ENCODE measurements at regions not wholly inside any gene's neighbourhood (a gene's known extent, or its start where the extent isn't known, plus 50 kb on each side); places are given as distances from the start of the nearest gene placed in this dataset.

GRCh38 chr16:64846966-64847365 lies 274.9 kb downstream of the CDH11 start:
- Mint-ChIP-seq H3K27ac (no peak overlapping the region), H3K9me3 (peaks cover 3 to 43% (median 12%) of the 10 kb centered on the region in 5 donors), H3K27me3 (no peaks in the 10 kb centered on the region), H3K4me1 (no peaks in the 10 kb centered on the region), H3K36me3 (no peaks in the 10 kb centered on the region), H3K4me3 (no peak overlapping the region)
- ChIA-PET POLR2A (no interaction called here), CTCF (no interaction called here)
- Histone ChIP-seq H3K36me3 (ENCODE audit: insufficient read depth, low read length) (no peaks in the 10 kb centered on the region), H3K27me3 (ENCODE audit: insufficient read depth, low read length, poor library complexity, severe bottlenecking) (no peaks in the 10 kb centered on the region), H3K4me1 (ENCODE audit: insufficient read depth, low read length) (no peaks in the 10 kb centered on the region), H3K27ac (ENCODE audit: low read depth, low read length) (no peak overlapping the region), H3K9me3 (ENCODE audit: low read length) (no peaks in the 10 kb centered on the region), H3K4me3 (ENCODE audit: low read length) (no peak overlapping the region)
- no peak for DNase-seq

DNA sequence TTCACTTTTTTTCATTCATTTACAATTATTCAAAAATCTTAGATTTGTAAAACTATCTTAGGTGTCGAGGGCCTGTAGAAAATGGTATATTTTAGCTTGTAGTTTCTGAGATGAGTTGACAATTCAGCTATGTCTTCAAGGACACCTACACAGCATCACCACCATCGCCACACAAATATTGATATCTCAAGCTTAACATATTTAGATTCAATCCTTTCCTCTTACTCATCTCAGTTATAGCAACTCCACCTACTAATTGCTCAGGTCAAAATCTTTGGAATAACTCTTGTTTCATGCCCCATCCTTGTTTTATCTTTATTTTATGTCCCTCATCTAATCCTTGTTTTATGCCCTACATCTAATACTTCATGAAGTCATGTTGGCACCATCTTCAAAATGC lies 276.8 kb downstream of the CDH11 start:
- Histone ChIP-seq H3K36me3 (ENCODE audit: insufficient read depth, low read length) (no peaks in the 10 kb centered on the region), H3K4me1 (ENCODE audit: insufficient read depth, low read length) (no peaks in the 10 kb centered on the region), H3K4me3 (ENCODE audit: low read length) (no peak overlapping the region), H3K27me3 (ENCODE audit: insufficient read depth, low read length, poor library complexity, severe bottlenecking) (no peaks in the 10 kb centered on the region), H3K27ac (ENCODE audit: low read depth, low read length) (no peak overlapping the region), H3K9me3 (ENCODE audit: low read length) (no peaks in the 10 kb centered on the region)
- H3K4me3 Mint-ChIP-seq = no peak overlapping the region
- no peak for DNase-seq
- ChIA-PET CTCF (no interaction called here), POLR2A (no interaction called here)
- H3K27me3 Mint-ChIP-seq = no peaks in the 10 kb centered on the region
- no peaks in the 10 kb centered on the region for H3K36me3 Mint-ChIP-seq
- H3K9me3 Mint-ChIP-seq = peaks cover 9 to 41% (median 19%) of the 10 kb centered on the region in 5 donors
- H3K27ac Mint-ChIP-seq = no peak overlapping the region
- no peaks in the 10 kb centered on the region for H3K4me1 Mint-ChIP-seq

- no peak overlapping the region for H3K27ac Mint-ChIP-seq
- H3K4me3 Mint-ChIP-seq = no peak overlapping the region
- CTCF ChIA-PET = no interaction called here
These were observed 280.4 kb downstream of the CDH11 start for GRCh38 chr16:64841482-64841881.

GRCh38 chr16:64841071-64841470 lies 280.8 kb downstream of the CDH11 start:
- H3K27ac ChIP-seq (ENCODE audit: low read depth, low read length) = no peak overlapping the region
- H3K9me3 ChIP-seq (ENCODE audit: low read length) = no peaks in the 10 kb centered on the region
- H3K9me3 Mint-ChIP-seq = peaks cover 7 to 44% (median 19%) of the 10 kb centered on the region in 5 donors
- no peaks in the 10 kb centered on the region for H3K27me3 Mint-ChIP-seq
- no peak overlapping the region for H3K27ac Mint-ChIP-seq
- DNase-seq = no peak
- no peaks in the 10 kb centered on the region for H3K4me1 Mint-ChIP-seq
- H3K4me3 Mint-ChIP-seq = no peak overlapping the region
- H3K4me1 ChIP-seq (ENCODE audit: insufficient read depth, low read length) = no peaks in the 10 kb centered on the region
- H3K36me3 ChIP-seq (ENCODE audit: insufficient read depth, low read length) = no peaks in the 10 kb centered on the region
- POLR2A ChIA-PET = no interaction called here
- no peak overlapping the region for H3K4me3 ChIP-seq (ENCODE audit: low read length)
- no peaks in the 10 kb centered on the region for H3K36me3 Mint-ChIP-seq
- CTCF ChIA-PET = no interaction called here
- no peaks in the 10 kb centered on the region for H3K27me3 ChIP-seq (ENCODE audit: insufficient read depth, low read length, poor library complexity, severe bottlenecking)

More at GRCh38 chr16:64841482-64841881, 280.4 kb downstream of the CDH11 start:
- POLR2A ChIA-PET = no interaction called here
- H3K4me1 ChIP-seq (ENCODE audit: insufficient read depth, low read length) = no peaks in the 10 kb centered on the region
- Mint-ChIP-seq H3K4me1 (no peaks in the 10 kb centered on the region), H3K36me3 (no peaks in the 10 kb centered on the region), H3K27me3 (no peaks in the 10 kb centered on the region), H3K9me3 (peaks cover 7 to 44% (median 17%) of the 10 kb centered on the region in 5 donors)
- DNase-seq = no peak
- no peaks in the 10 kb centered on the region for H3K9me3 ChIP-seq (ENCODE audit: low read length)
- H3K27ac ChIP-seq (ENCODE audit: low read depth, low read length) = no peak overlapping the region
- no peaks in the 10 kb centered on the region for H3K36me3 ChIP-seq (ENCODE audit: insufficient read depth, low read length)
- H3K27me3 ChIP-seq (ENCODE audit: insufficient read depth, low read length, poor library complexity, severe bottlenecking) = no peaks in the 10 kb centered on the region
- H3K4me3 ChIP-seq (ENCODE audit: low read length) = no peak overlapping the region

- no peak overlapping the region for H3K4me3 ChIP-seq (ENCODE audit: low read length)
- no peaks in the 10 kb centered on the region for H3K4me1 Mint-ChIP-seq
- DNase-seq = no peak
- H3K27me3 Mint-ChIP-seq = no peaks in the 10 kb centered on the region
- H3K27ac ChIP-seq (ENCODE audit: low read depth, low read length) = no peak overlapping the region
- no peaks in the 10 kb centered on the region for H3K36me3 Mint-ChIP-seq
- H3K9me3 Mint-ChIP-seq = peaks cover 6 to 37% (median 15%) of the 10 kb centered on the region in 5 donors
- H3K36me3 ChIP-seq (ENCODE audit: insufficient read depth, low read length) = no peaks in the 10 kb centered on the region
- H3K4me3 Mint-ChIP-seq = no peak overlapping the region
- ChIA-PET CTCF (no interaction called here), POLR2A (no interaction called here)
- no peaks in the 10 kb centered on the region for H3K4me1 ChIP-seq (ENCODE audit: insufficient read depth, low read length)
- H3K27ac Mint-ChIP-seq = no peak overlapping the region
- no peaks in the 10 kb centered on the region for H3K9me3 ChIP-seq (ENCODE audit: low read length)
- no peaks in the 10 kb centered on the region for H3K27me3 ChIP-seq (ENCODE audit: insufficient read depth, low read length, poor library complexity, severe bottlenecking)
These were observed 291.2 kb downstream of the CDH11 start for GRCh38 chr16:64830653-64831052.

DNA sequence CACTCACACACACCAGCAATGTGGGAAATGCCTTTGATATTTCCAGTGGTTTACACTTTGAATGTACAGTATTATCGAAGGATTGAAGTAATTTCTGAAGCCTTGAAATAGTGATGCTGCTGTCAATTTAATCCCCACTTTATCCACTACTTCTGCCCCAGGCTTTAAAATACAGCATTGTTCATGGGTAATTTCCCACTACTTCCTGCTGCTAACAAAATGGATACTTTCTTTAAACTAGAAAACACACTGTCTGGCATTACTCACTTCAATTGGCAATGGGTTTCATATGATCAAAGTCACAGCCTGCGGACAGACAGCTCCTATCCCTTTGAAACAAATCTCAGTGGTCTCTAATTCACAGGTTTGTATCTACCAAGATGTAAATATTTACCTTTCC lies 292.2 kb downstream of the CDH11 start:
- Histone ChIP-seq H3K36me3 (ENCODE audit: insufficient read depth, low read length) (no peaks in the 10 kb centered on the region), H3K9me3 (ENCODE audit: low read length) (no peaks in the 10 kb centered on the region), H3K4me1 (ENCODE audit: insufficient read depth, low read length) (no peaks in the 10 kb centered on the region), H3K4me3 (ENCODE audit: low read length) (no peak overlapping the region), H3K27ac (ENCODE audit: low read depth, low read length) (no peak overlapping the region), H3K27me3 (ENCODE audit: insufficient read depth, low read length, poor library complexity, severe bottlenecking) (no peaks in the 10 kb centered on the region)
- Mint-ChIP-seq H3K4me3 (no peak overlapping the region), H3K27ac (no peak overlapping the region), H3K9me3 (peaks cover 7 to 38% (median 15%) of the 10 kb centered on the region in 5 donors), H3K27me3 (no peaks in the 10 kb centered on the region), H3K4me1 (no peaks in the 10 kb centered on the region), H3K36me3 (no peaks in the 10 kb centered on the region)
- CTCF ChIA-PET = no interaction called here
- no peak for DNase-seq
- POLR2A ChIA-PET = no interaction called here

- Histone ChIP-seq H3K27ac (ENCODE audit: low read depth, low read length) (no peak overlapping the region), H3K4me3 (ENCODE audit: low read length) (no peak overlapping the region), H3K36me3 (ENCODE audit: insufficient read depth, low read length) (no peaks in the 10 kb centered on the region), H3K4me1 (ENCODE audit: insufficient read depth, low read length) (no peaks in the 10 kb centered on the region), H3K27me3 (ENCODE audit: insufficient read depth, low read length, poor library complexity, severe bottlenecking) (no peaks in the 10 kb centered on the region), H3K9me3 (ENCODE audit: low read length) (peaks cover 6% of the 10 kb centered on the region)
- no peaks in the 10 kb centered on the region for H3K27me3 Mint-ChIP-seq
- H3K36me3 Mint-ChIP-seq = no peaks in the 10 kb centered on the region
- ChIA-PET CTCF (no interaction called here), POLR2A (no interaction called here)
- DNase-seq = no peak
- H3K9me3 Mint-ChIP-seq = peaks cover 5 to 43% (median 7%) of the 10 kb centered on the region in 5 donors
- H3K4me1 Mint-ChIP-seq = no peaks in the 10 kb centered on the region
- H3K4me3 Mint-ChIP-seq = no peak overlapping the region
- H3K27ac Mint-ChIP-seq = no peak overlapping the region
These were observed 295.5 kb downstream of the CDH11 start for GRCh38 chr16:64826374-64826773.

GRCh38 chr16:64823481-64824075 lies 298.3 kb downstream of the CDH11 start:
- Mint-ChIP-seq H3K27me3 (no peaks in the 10 kb centered on the region), H3K36me3 (no peaks in the 10 kb centered on the region), H3K27ac (peak overlapping the region in 1 of 8 donors; percentile 54), H3K9me3 (peaks cover 5 to 30% (median 13%) of the 10 kb centered on the region in 5 donors), H3K4me1 (no peaks in the 10 kb centered on the region), H3K4me3 (no peak overlapping the region)
- Histone ChIP-seq H3K9me3 (ENCODE audit: low read length) (peaks cover 6% of the 10 kb centered on the region), H3K27ac (ENCODE audit: low read depth, low read length) (no peak overlapping the region), H3K36me3 (ENCODE audit: insufficient read depth, low read length) (no peaks in the 10 kb centered on the region), H3K27me3 (ENCODE audit: insufficient read depth, low read length, poor library complexity, severe bottlenecking) (no peaks in the 10 kb centered on the region), H3K4me3 (ENCODE audit: low read length) (no peak overlapping the region), H3K4me1 (ENCODE audit: insufficient read depth, low read length) (no peaks in the 10 kb centered on the region)
- ChIA-PET POLR2A (no interaction called here), CTCF (no interaction called here)
- DNase-seq = no peak

All from CD8-positive, alpha-beta memory T cell (primary cell).